WTC11 (cell line): ENCODE measurements at regions not wholly inside any gene's neighbourhood (a gene's known extent, or its start where the extent isn't known, plus 50 kb on each side); places are given as distances from the start of the nearest gene placed in this dataset.

Experiments used
- CTCF ChIP-seq: fragments of 200-600 bp; IDR thresholded peaks from 2 replicates; pipeline ENCODE4 v1.8.0; 2022; ENCODE audit warnings: antibody characterized with exemption
- JAZF1 ChIP-seq: fragments of 250-450 bp; sonication (Bioruptor Pico); IDR thresholded peaks from 2 replicates; pipeline ENCODE4 v1.9.0; 2021; ENCODE audit warnings: moderate library complexity, mild to moderate bottlenecking, inconsistent platforms
- NR1H2 ChIP-seq: sonication (generic); formaldehyde crosslinking; IDR thresholded peaks from 2 replicates; pipeline ENCODE4 v1.9.0; 2021; ENCODE audit warnings: mild to moderate bottlenecking, moderate library complexity, missing genetic modification reagents
- ZNF425 ChIP-seq: fragments of 250-450 bp; sonication (Bioruptor Pico); conservative IDR thresholded peaks from 2 replicates; pipeline ENCODE4 v1.9.0; 2021; ENCODE audit warnings: mild to moderate bottlenecking

- TF ChIP-seq CTCF (no peak), ZNF425 (no peak), NR1H2 (no peak), JAZF1 (CRISPR knock-in tag) (no peak)
These were observed 97.2 kb upstream of the CEP126 start for GRCh38 chr11:101817581-101817980.
